ENCODE measurements at regions not wholly inside any gene's neighbourhood (a gene's known extent, or its start where the extent isn't known, plus 50 kb on each side); places are given as distances from the start of the nearest gene placed in this dataset.

DNA sequence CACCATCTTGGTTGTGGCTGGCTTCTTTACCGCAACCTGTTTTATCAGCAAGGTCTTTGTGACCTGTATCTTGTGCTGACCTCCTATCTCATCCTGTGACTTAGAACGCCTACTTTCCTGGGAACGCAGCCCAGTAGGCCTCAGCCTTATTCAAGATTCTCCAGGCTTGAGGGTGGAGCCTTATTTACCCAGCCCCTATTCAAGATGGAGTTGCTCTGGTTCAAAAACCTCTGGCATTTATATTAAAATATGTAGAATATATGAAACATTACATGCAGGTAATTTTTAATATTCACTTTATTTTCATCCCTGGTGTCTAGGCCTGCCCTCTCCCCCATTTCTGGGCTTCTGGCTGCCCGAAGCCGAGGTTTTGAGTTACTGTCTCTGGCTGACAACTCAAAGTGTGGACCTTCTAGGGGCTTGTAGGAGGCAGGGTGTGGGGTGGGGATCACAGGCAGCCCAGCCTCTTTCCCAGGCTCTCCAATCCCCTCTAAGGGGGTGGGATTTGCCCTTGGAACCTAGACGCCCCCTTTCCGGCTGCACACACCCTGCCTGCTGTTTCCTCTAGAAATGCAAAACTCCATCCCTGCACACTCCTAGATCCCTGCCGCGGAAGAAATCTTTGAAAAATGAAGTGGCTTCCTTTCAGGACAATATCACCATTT lies 152.0 kb downstream of the KCNJ12 start:
- TF ChIP-seq, protein P1, sequence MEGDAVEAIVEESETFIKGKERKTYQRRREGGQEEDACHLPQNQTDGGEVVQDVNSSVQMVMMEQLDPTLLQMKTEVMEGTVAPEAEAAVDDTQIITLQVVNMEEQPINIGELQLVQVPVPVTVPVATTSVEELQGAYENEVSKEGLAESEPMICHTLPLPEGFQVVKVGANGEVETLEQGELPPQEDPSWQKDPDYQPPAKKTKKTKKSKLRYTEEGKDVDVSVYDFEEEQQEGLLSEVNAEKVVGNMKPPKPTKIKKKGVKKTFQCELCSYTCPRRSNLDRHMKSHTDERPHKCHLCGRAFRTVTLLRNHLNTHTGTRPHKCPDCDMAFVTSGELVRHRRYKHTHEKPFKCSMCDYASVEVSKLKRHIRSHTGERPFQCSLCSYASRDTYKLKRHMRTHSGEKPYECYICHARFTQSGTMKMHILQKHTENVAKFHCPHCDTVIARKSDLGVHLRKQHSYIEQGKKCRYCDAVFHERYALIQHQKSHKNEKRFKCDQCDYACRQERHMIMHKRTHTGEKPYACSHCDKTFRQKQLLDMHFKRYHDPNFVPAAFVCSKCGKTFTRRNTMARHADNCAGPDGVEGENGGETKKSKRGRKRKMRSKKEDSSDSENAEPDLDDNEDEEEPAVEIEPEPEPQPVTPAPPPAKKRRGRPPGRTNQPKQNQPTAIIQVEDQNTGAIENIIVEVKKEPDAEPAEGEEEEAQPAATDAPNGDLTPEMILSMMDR (conservative IDR thresholded peaks at IDR 0.05 in 1 of 2, IDR thresholded peaks at IDR 0.05 in 1 of 2; ENCODE audit: extremely low read depth in 1 of 2, insufficient read depth in 1 of 2, low read depth in 1 of 2, low read length in 2 of 2) = no peak
- TF ChIP-seq EZH2 (IDR thresholded peaks at IDR 0.05; ENCODE audit: borderline replicate concordance, low read length) = no peak

Data from mammary epithelial cell (primary cell).